Hematopoietic multipotent progenitor cell treated with erythropoietin and hydrocortisone succinate and interleukin-3 and kit ligand, for 15 days (in vitro differentiated cells): ENCODE measurements at regions not wholly inside any gene's neighbourhood (a gene's known extent, or its start where the extent isn't known, plus 50 kb on each side); places are given as distances from the start of the nearest gene placed in this dataset.

Experiments
- DNase-seq: peaks from one replicate; pipeline ENCODE4 v3.0.0-alpha.2; 2015; ENCODE audit warnings: low spot score

GRCh38 chr5:36355516-36355915 lies 53.8 kb upstream of the RANBP3L start:
- DNase-seq: no peak

GRCh38 chr5:36356915-36357314 lies 55.2 kb upstream of the RANBP3L start:
- no peak for DNase-seq

GRCh38 chr5:36357391-36357975 lies 55.8 kb upstream of the RANBP3L start:
- no peak for DNase-seq

GRCh38 chr5:36359267-36359666 lies 57.6 kb upstream of the RANBP3L start:
- no peak for DNase-seq

GRCh38 chr5:36360307-36360706 lies 58.6 kb upstream of the RANBP3L start:
- DNase-seq: no peak

- no peak for DNase-seq
Observed at GRCh38 chr5:36363101-36363500, 61.4 kb upstream of the RANBP3L start.

- no peak for DNase-seq
Observed at GRCh38 chr5:36363744-36364143, 62.0 kb upstream of the RANBP3L start.

- DNase-seq: no peak
Observed at GRCh38 chr5:36364473-36364872, 62.8 kb upstream of the RANBP3L start.

GRCh38 chr5:36365896-36366295 lies 64.2 kb upstream of the RANBP3L start:
- no peak for DNase-seq

GRCh38 chr5:36366883-36367282 lies 65.2 kb upstream of the RANBP3L start:
- no peak for DNase-seq

- DNase-seq: no peak
Observed at GRCh38 chr5:36367524-36367923, 65.8 kb upstream of the RANBP3L start.

- no peak for DNase-seq
Observed at GRCh38 chr5:36369219-36369690, 67.6 kb upstream of the RANBP3L start.

- DNase-seq: no peak
Observed at GRCh38 chr5:36370073-36370472, 68.4 kb upstream of the RANBP3L start.

GRCh38 chr5:36371366-36371765 lies 69.7 kb upstream of the RANBP3L start:
- DNase-seq: no peak

- DNase-seq: no peak
Observed at GRCh38 chr5:36373527-36374086, 71.9 kb upstream of the RANBP3L start.

- DNase-seq: no peak
Observed at GRCh38 chr5:36374266-36374862, 72.7 kb upstream of the RANBP3L start.

GRCh38 chr5:36377192-36377591 lies 75.5 kb upstream of the RANBP3L start:
- no peak for DNase-seq

- no peak for DNase-seq
Observed at GRCh38 chr5:36378551-36378950, 76.8 kb upstream of the RANBP3L start.

GRCh38 chr5:36382890-36383289 lies 81.2 kb upstream of the RANBP3L start:
- DNase-seq: no peak

- no peak for DNase-seq
Observed at GRCh38 chr5:36383942-36384341, 82.2 kb upstream of the RANBP3L start.

- DNase-seq: no peak
Observed at GRCh38 chr5:36384845-36385244, 83.1 kb upstream of the RANBP3L start.

- no peak for DNase-seq
Observed at GRCh38 chr5:36385495-36385894, 83.8 kb upstream of the RANBP3L start.

- no peak for DNase-seq
Observed at GRCh38 chr5:36388288-36388687, 86.6 kb upstream of the RANBP3L start.

GRCh38 chr5:36389245-36389644 lies 87.5 kb upstream of the RANBP3L start:
- no peak for DNase-seq
